ENCODE measurements at regions not wholly inside any gene's neighbourhood (a gene's known extent, or its start where the extent isn't known, plus 50 kb on each side); places are given as distances from the start of the nearest gene placed in this dataset.
"Not testable (repeated sequence)": the region's sequence is repeated elsewhere in the genome, so short reads cannot be mapped to it uniquely, and the experiment has no call there.

- no peak for DNase-seq
These were observed 399.3 kb upstream of the MYT1L start for GRCh38 chr2:2730301-2730833.

DNA sequence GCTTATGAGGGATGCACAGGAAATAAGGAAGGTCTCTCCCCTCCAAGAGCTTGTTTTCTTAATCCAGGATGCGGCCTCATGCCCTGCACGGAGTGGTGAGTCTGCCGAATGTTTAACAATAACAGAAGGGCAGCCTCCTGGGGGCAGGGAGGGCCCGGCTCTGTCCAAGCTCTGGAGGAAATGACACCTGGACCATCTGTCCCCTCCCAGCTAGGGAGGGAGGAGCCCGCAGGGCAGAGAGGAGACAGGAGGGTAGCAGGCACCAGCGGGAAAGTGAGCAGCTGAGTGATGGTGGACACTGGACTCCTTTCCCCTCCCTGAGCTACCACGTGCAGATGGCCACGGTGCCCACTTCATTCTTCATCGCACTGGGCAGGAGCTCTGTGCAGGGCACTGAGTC lies 398.2 kb upstream of the MYT1L start:
- no peak for DNase-seq

DNA sequence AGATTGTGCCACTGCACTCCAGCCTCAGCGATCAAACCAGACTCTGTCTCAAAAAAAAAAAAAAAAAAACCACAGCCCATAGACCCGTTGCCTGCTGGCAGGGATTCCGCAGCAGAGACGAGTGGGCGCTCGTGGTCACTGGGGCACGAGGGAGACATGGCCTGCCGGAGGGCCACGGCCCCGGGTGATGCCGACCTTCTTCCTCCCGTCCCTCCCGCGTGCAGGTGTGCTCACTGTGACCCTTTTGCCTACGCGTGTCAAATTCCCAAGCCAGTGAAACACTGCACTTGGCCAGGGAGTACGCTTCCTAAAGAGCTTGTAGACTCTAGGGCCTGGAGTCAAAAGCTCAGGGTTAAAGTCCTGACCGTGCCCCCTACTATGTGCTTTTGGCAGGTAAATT lies 397.6 kb upstream of the MYT1L start:
- no peak for DNase-seq

GRCh38 chr2:2727876-2728511 lies 396.9 kb upstream of the MYT1L start:
- DNase-seq = no peak

DNA sequence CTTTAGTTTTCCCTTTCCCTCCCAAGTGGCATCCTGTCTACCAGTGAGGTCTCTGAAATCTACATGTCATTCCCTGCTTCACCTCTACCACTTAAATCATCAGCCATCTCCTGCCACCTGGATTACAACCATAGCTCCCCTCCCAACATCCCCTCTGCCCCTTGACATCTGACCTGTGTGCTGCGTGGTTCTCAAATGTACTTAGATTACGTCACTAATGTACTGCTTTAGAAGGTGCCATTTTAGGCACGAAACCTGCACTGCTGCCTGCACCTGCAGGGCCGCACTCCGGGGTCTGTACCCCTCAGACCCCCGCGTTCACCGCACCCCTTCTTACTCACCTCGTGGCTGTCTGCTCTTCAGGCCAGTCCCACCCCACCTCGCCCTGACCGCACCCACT lies 395.1 kb upstream of the MYT1L start:
- DNase-seq = no peak

- no peak for DNase-seq
These were observed 392.0 kb upstream of the MYT1L start for GRCh38 chr2:2723064-2723463.

GRCh38 chr2:2721296-2721835 lies 390.3 kb upstream of the MYT1L start:
- no peak for DNase-seq

- DNase-seq = not testable (repeated sequence)
These were observed 389.7 kb upstream of the MYT1L start for GRCh38 chr2:2720806-2721205.

- no peak for DNase-seq
These were observed 389.3 kb upstream of the MYT1L start for GRCh38 chr2:2720351-2720750.

- no peak for DNase-seq
These were observed 388.7 kb upstream of the MYT1L start for GRCh38 chr2:2719781-2720180.

GRCh38 chr2:2719015-2719414 lies 387.9 kb upstream of the MYT1L start:
- DNase-seq = no peak

DNA sequence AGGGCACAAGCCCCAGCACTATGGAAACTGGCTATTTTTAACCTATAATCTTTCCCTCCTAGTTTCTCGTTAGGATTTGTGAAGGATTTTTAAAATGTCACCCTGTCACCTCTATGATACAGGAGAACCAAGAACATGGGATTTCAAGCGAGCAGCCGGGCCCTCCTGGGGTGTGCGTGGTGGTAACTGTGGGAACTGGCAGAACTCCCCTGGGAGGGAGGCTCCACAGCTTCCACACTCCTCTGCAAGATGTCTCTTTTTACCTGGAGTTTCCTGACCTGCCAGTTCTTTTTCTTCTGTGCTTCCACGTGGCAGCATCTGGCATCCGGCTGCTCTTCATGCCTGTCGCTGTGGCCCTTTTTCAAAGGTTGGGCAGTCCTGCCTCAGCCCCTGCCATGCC lies 386.3 kb upstream of the MYT1L start:
- DNase-seq = no peak

DNA sequence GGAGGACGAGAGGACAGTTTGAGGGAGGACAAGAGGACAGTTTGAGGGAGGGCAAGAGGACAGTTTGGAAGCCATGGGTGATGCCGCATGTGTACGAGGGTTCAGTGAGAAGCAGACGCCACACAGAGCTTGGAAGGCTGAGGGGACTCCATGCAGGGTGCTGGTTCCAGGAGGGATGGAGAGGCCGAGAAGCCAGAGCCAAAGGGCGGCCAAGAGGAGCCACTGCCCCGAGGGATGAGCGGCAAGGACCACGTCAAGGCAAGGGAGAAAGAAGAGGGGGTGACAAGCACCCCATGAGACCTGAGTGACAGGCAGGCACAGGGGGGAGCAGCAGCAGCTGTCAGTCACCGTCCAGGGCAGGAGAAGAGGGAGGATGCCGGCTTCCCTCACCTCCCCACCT lies 385.7 kb upstream of the MYT1L start:
- DNase-seq = no peak

DNA sequence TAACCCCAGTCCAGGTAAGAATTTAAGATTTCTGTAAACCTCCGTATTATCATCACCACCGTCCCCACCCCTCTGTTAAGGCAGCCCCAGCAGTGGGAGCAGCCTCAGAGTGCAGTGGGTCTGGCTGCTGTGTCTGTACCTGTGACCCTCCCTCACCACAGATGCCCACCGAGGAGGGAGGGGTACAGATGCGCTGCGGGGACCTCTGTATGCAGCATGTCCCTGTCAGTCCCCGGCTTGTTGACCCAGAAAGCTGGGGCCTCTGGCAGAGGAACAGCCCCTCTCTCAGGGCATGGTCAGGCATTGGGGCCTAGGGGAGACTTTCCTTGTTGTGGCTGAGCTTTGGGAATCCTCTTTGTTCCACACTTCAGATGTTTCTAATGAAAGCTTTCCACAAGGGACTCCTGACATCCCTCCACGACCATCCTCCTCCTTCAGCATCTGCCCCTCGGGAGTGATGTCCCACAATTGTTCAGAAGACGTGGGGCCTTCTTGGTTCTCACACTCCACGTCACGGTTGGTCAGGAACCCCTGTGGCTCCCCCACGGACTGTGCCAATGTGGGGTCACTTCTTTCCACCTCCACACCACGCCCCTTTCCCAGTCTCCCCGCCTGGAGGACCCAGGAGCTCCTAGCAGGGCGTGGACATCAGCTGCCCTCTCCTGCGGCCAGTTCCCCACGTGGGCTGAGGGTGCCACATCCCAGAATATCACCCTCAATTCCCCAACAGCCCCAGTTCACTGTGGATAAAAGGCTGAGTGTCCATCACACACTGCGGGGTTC lies 384.2 kb upstream of the MYT1L start:
- DNase-seq = no peak

GRCh38 chr2:2714408-2714807 lies 383.3 kb upstream of the MYT1L start:
- no peak for DNase-seq

DNA sequence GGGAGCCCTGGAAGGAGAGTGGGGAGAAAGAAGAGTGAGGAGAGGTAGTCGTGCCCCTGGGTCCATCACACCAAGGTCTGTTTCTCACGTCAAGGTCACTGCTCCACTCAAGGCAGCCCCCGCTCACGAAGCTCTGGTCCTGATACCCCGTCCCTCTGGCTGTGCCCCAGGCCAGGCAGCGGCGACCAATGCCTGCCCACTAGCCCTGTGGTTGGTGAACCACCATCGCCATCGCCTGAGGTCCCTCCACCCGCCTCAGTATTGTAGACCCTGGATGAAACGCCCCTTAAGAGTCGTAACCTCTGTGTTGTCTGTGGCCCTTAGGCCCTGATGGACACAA lies 378.3 kb upstream of the MYT1L start:
- DNase-seq = no peak

GRCh38 chr2:2708575-2709430 lies 377.7 kb upstream of the MYT1L start:
- DNase-seq = no peak

DNA sequence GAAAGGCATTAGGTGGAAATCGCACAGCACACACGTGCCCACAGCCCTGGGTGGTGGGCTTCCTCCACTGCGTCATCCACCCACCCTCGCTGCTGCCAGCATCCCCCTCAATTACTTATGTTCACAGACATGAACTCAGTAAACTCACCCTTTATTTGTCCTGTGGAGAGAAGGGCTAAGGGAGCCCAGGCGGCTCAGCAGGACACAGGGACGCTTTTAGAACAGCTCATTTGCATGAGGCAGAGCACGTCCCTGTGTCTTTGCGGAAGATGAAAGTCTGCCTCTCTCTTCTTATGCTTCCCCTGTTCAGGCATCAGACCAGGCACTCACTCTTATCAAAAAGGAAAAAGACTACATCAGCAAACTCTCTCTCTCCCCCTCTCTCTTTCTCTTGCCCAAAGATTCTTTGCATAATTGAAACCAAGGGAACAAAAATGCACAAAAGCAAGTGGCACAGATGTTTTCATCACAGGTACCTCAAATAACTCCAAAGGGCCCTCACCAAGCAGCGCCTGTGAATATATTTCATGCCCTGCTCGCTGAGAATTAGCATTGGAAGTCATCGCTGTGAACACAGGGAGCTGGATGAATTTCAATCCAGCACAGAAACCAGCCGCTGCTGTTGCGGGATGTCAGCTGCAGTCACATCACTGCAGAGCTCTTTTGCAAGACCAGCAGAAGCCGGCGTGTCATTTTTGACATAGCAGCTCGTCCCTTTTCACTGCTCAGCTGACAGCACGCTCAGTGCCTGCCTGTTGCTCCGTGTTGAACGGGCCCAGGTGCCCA lies 376.3 kb upstream of the MYT1L start:
- DNase-seq = no peak

GRCh38 chr2:2706306-2706705 lies 375.2 kb upstream of the MYT1L start:
- no peak for DNase-seq

DNA sequence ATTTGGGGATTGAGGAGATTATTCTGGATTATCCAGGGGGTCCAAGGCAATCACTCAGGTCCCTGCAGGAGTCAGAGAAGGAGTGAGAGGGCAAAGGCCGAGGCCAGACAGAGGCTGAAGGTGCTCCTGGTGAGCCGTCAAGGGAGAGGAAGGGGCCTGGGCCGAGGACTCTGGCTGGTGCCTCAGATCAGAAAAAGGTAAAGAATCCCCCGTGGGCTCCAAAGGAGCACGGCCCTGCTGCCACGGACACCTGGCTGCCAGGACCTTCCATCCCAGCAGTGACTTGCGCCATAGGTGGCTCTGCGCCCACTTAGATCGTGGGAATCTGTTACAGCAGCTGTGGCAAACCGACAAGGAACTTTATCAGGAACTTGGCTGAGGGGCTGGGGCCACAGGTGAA lies 374.8 kb upstream of the MYT1L start:
- DNase-seq = no peak

DNA sequence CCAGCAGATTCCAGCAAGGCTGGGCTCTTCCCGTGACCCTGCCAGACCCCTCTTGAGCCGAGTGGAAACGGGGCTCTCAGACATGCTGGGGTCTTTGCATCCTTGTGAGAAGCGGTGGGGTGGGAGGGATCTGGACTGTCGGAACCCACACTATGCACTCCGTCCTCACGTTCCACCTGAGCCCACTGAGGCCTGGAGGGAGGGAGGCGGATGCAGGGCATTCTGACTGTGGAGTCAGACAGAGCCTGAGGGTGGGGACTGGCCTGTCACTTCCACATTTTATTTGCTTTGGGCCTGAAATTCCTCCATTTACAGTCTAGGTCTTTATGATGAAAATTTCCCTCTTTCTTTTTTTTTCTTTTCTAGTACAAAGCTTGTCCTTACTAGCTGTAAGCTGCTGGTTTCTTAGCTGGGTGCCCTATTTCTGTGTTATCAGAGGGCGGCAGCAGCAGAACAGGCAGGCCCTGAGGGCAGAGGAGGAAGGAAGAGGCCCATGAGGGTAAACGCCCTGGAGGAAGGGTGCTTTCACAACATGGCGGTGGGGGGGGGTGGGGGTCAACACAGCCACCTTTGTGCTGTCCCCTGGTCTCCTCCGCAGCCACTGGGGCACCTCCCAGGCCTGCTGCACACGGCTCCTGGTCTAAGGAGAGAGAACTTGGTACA lies 373.5 kb upstream of the MYT1L start:
- no peak for DNase-seq
